ENCODE measurements at regions not wholly inside any gene's neighbourhood (a gene's known extent, or its start where the extent isn't known, plus 50 kb on each side); places are given as distances from the start of the nearest gene placed in this dataset.

DNA sequence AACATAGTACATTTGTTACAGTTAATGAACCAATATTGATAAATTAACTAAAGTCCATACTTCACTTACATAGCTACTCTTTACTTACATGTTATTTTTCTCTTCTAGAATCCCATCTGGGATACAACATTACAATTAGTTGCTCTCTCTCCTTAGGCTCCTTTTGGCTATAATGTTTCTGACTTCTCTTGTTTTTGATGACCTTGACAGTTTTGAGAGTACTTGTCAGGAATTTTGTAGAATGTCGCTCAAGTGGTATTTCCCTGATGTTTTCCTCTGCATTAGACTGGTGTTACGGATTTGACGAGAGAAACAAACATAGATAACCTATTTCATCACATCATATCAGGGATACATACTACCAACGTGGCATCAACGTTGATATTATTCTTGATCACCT, 925.4 kb upstream of the TMPRSS15 start:
- ChIA-PET POLR2A (no interaction called here), CTCF (no interaction called here)
- no peak overlapping the region for H3K27ac Mint-ChIP-seq
- no peak overlapping the region for H3K4me3 Mint-ChIP-seq
- no peaks in the 10 kb centered on the region for H3K27me3 Mint-ChIP-seq
- H3K36me3 Mint-ChIP-seq (ENCODE audit: low read depth) = no peaks in the 10 kb centered on the region
- H3K9me3 Mint-ChIP-seq = peaks cover 24% of the 10 kb centered on the region
- DNase-seq = no peak
- H3K4me1 Mint-ChIP-seq = no peaks in the 10 kb centered on the region

- H3K9me3 Mint-ChIP-seq = no peaks in the 10 kb centered on the region
- no peak for DNase-seq
- H3K36me3 Mint-ChIP-seq (ENCODE audit: low read depth) = no peaks in the 10 kb centered on the region
- ChIA-PET CTCF (no interaction called here), POLR2A (no interaction called here)
- H3K27ac Mint-ChIP-seq = no peak overlapping the region
- H3K27me3 Mint-ChIP-seq = no peaks in the 10 kb centered on the region
- no peak overlapping the region for H3K4me3 Mint-ChIP-seq
- H3K4me1 Mint-ChIP-seq = no peaks in the 10 kb centered on the region
These were observed 936.7 kb upstream of the TMPRSS15 start for GRCh38 chr21:19340303-19340702.

- Mint-ChIP-seq H3K27ac (no peak overlapping the region), H3K4me1 (no peaks in the 10 kb centered on the region), H3K27me3 (no peaks in the 10 kb centered on the region), H3K9me3 (no peaks in the 10 kb centered on the region), H3K36me3 (ENCODE audit: low read depth) (no peaks in the 10 kb centered on the region), H3K4me3 (no peak overlapping the region)
- POLR2A ChIA-PET = no interaction called here
- CTCF ChIA-PET = no interaction called here
- no peak for DNase-seq
These were observed 937.4 kb upstream of the TMPRSS15 start for GRCh38 chr21:19340954-19341353.

DNA sequence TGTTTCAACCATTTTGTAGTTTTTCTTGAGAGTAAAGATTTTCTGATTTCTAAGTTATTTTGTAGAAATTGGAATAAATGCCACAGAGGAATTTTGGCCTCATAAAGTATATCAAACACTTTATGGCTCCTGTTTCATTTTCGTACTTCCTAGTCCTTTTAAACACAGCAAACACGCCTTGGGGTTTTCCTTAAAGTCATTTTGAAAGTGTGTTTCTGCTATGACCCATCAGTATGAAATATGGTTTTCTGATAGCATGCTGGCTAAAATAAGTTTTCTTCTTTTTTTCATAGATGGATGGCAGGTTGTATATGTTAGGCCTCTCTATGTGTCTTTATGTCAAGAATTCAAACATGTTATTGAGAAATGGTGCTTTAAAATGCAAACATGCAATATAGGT, 940.1 kb upstream of the TMPRSS15 start:
- H3K27ac Mint-ChIP-seq = no peak overlapping the region
- H3K9me3 Mint-ChIP-seq = peaks cover 2% of the 10 kb centered on the region
- CTCF ChIA-PET = no interaction called here
- no peaks in the 10 kb centered on the region for H3K27me3 Mint-ChIP-seq
- no peak for DNase-seq
- no peaks in the 10 kb centered on the region for H3K4me1 Mint-ChIP-seq
- no peaks in the 10 kb centered on the region for H3K36me3 Mint-ChIP-seq (ENCODE audit: low read depth)
- H3K4me3 Mint-ChIP-seq = no peak overlapping the region
- POLR2A ChIA-PET = no interaction called here

DNA sequence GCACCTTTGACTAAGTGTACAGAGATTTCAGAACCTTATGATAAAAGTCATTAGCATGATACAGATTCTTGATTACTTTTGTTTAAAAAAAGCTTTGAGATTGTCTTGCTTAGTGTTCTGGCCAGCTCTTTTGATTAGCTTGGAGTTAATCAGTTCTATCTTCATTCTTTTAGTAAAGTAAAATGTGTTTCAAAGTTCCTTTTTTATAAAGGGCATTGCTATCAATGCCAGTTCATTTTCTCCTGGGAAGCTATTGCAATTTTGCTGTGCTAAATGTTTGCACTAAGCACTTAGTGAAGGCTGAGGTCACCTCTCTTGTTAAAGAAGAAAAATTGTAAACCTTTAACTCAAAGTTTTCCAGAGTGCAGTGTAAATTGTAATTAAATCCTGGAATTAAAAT, 946.7 kb upstream of the TMPRSS15 start:
- Mint-ChIP-seq H3K9me3 (peaks cover 5% of the 10 kb centered on the region), H3K36me3 (ENCODE audit: low read depth) (no peaks in the 10 kb centered on the region), H3K27ac (no peak overlapping the region), H3K4me3 (no peak overlapping the region), H3K27me3 (no peaks in the 10 kb centered on the region), H3K4me1 (no peaks in the 10 kb centered on the region)
- DNase-seq = no peak
- ChIA-PET CTCF (no interaction called here), POLR2A (no interaction called here)

- CTCF ChIA-PET = no interaction called here
- H3K27me3 Mint-ChIP-seq = no peaks in the 10 kb centered on the region
- H3K27ac Mint-ChIP-seq = no peak overlapping the region
These were observed 949.7 kb upstream of the TMPRSS15 start for GRCh38 chr21:19353256-19353655.

DNA sequence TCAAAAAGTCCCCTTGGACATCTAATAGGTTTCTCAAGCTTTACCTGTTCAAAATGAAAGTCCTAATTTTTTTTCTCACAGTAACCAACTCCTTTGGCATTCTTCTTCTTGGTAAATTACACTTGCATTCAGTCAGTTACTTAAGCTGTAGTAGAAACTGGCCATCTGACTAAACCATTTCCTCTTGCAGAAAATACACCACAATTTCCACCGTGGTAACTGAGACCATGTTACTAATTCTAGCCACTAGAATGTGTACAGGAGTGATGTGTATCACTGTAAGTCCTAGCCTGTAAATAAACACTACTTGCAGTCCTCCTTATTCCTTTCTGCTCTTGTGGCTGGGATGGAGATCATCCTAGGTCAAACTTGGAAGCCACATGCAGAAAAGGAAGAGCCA, 965.4 kb upstream of the TMPRSS15 start:
- Mint-ChIP-seq H3K36me3 (ENCODE audit: low read depth) (no peaks in the 10 kb centered on the region), H3K4me1 (no peaks in the 10 kb centered on the region), H3K9me3 (peaks cover 8% of the 10 kb centered on the region), H3K27ac (no peak overlapping the region), H3K27me3 (no peaks in the 10 kb centered on the region), H3K4me3 (no peak overlapping the region)
- CTCF ChIA-PET = no interaction called here
- POLR2A ChIA-PET = no interaction called here
- no peak for DNase-seq

More at GRCh38 chr21:19353256-19353655, 949.7 kb upstream of the TMPRSS15 start:
- DNase-seq = no peak
- H3K4me3 Mint-ChIP-seq = no peak overlapping the region
- POLR2A ChIA-PET = no interaction called here
- peaks cover 5% of the 10 kb centered on the region for H3K9me3 Mint-ChIP-seq
- H3K36me3 Mint-ChIP-seq (ENCODE audit: low read depth) = no peaks in the 10 kb centered on the region
- H3K4me1 Mint-ChIP-seq = no peaks in the 10 kb centered on the region

GRCh38 chr21:19392390-19392789, 988.8 kb upstream of the TMPRSS15 start:
- no peaks in the 10 kb centered on the region for H3K36me3 Mint-ChIP-seq (ENCODE audit: low read depth)
- no peak overlapping the region for H3K27ac Mint-ChIP-seq
- H3K9me3 Mint-ChIP-seq = peaks cover 5% of the 10 kb centered on the region
- DNase-seq = no peak
- H3K4me1 Mint-ChIP-seq = no peaks in the 10 kb centered on the region
- H3K27me3 Mint-ChIP-seq = no peaks in the 10 kb centered on the region
- ChIA-PET POLR2A (no interaction called here), CTCF (no interaction called here)
- H3K4me3 Mint-ChIP-seq = no peak overlapping the region

DNA sequence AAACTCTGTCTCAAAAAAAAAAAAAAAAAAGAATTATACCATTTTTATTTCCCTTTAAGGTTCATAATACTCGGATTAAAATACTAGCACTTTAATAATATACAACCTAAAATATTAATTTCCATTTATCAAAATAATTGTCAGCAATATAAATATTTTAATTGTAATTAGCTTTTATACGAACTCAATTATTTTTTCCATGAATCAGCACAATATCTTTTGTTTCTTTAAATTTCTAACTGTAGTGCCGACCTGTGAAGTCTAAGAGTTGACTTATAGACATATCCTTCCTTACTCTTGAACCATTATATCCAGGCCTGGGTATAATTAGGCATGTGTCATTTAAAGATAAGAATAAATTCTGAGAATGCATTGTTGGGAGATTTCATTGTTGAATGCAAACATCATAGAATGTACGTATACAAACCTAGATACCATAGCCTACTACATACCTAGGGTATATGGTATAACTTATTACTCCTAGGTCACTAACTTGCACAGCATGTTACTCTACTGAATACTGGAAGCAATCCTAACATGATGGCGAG, 996.7 kb upstream of the TMPRSS15 start:
- DNase-seq = no peak
- H3K4me1 Mint-ChIP-seq = no peaks in the 10 kb centered on the region
- no peaks in the 10 kb centered on the region for H3K36me3 Mint-ChIP-seq (ENCODE audit: low read depth)
- H3K9me3 Mint-ChIP-seq = peaks cover 3% of the 10 kb centered on the region
- H3K27ac Mint-ChIP-seq = no peak overlapping the region
- ChIA-PET POLR2A (no interaction called here), CTCF (interaction anchor here (0.7 kb wide), 1 partner anchor 57 kb away, joined by 4 read pairs; no protein-coding TSS in a partner anchor)
- no peaks in the 10 kb centered on the region for H3K27me3 Mint-ChIP-seq
- no peak overlapping the region for H3K4me3 Mint-ChIP-seq

DNA sequence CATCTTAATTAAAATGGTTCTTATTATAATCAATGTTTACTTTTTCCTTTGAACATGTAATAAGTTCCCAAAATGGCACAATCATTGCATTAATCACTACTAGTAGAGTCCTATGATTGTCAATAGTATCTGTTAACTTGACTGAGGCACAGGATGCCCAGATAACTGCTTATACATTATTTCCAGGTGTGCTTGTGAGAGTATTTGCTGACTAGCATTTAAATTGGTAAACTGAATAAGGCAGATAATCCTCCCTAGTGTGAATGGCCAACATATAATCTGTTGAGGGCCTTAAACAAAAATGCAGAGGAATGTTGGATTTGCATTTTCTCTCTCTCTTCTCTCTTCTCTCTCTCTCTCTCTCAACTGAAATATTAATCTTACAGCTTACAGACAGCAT, 999.3 kb upstream of the TMPRSS15 start:
- CTCF ChIA-PET = no interaction called here
- POLR2A ChIA-PET = no interaction called here
- no peak for DNase-seq
- no peak overlapping the region for H3K27ac Mint-ChIP-seq
- no peaks in the 10 kb centered on the region for H3K4me1 Mint-ChIP-seq
- H3K27me3 Mint-ChIP-seq = no peaks in the 10 kb centered on the region
- H3K9me3 Mint-ChIP-seq = peaks cover 3% of the 10 kb centered on the region
- H3K4me3 Mint-ChIP-seq = no peak overlapping the region
- no peaks in the 10 kb centered on the region for H3K36me3 Mint-ChIP-seq (ENCODE audit: low read depth)

- H3K9me3 Mint-ChIP-seq = no peaks in the 10 kb centered on the region
- H3K27ac Mint-ChIP-seq = no peak overlapping the region
- ChIA-PET CTCF (no interaction called here), POLR2A (no interaction called here)
- no peaks in the 10 kb centered on the region for H3K27me3 Mint-ChIP-seq
- no peaks in the 10 kb centered on the region for H3K36me3 Mint-ChIP-seq (ENCODE audit: low read depth)
- H3K4me3 Mint-ChIP-seq = no peak overlapping the region
- no peak for DNase-seq
- no peaks in the 10 kb centered on the region for H3K4me1 Mint-ChIP-seq
These were observed 1001.7 kb upstream of the TMPRSS15 start for GRCh38 chr21:19405326-19405725.

GRCh38 chr21:19420565-19420964, 1017.0 kb upstream of the TMPRSS15 start:
- DNase-seq = no peak
- ChIA-PET POLR2A (no interaction called here), CTCF (no interaction called here)
- Mint-ChIP-seq H3K4me1 (no peaks in the 10 kb centered on the region), H3K4me3 (no peak overlapping the region), H3K27ac (no peak overlapping the region), H3K36me3 (ENCODE audit: low read depth) (no peaks in the 10 kb centered on the region), H3K27me3 (no peaks in the 10 kb centered on the region), H3K9me3 (peaks cover 20% of the 10 kb centered on the region)

DNA sequence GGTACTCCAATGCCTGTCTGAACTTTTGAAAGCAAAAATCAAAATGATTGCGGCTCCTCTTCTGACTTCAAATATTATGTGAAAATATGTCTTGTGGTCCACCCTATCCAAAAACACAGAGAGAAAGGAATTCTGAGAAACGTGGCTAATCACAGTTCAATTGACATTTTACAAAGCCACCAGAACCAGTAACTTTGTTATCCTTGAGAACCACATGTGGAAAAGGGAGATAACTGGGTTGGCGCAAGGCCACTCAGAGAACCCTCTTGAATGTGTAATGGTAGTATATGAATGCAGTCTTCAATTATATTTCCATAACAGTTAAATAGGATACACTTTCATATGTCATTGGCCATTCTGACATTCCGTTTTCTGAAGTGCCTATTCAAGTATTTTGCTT, 1030.0 kb upstream of the TMPRSS15 start:
- POLR2A ChIA-PET = no interaction called here
- CTCF ChIA-PET = no interaction called here
- Mint-ChIP-seq H3K27me3 (no peaks in the 10 kb centered on the region), H3K4me3 (no peak overlapping the region), H3K9me3 (peaks cover 12% of the 10 kb centered on the region), H3K27ac (no peak overlapping the region), H3K36me3 (ENCODE audit: low read depth) (no peaks in the 10 kb centered on the region), H3K4me1 (no peaks in the 10 kb centered on the region)
- DNase-seq = no peak

- no peaks in the 10 kb centered on the region for H3K4me1 Mint-ChIP-seq
- H3K36me3 Mint-ChIP-seq (ENCODE audit: low read depth) = no peaks in the 10 kb centered on the region
- H3K4me3 Mint-ChIP-seq = no peak overlapping the region
- DNase-seq = no peak
- ChIA-PET POLR2A (no interaction called here), CTCF (no interaction called here)
- no peak overlapping the region for H3K27ac Mint-ChIP-seq
- no peaks in the 10 kb centered on the region for H3K27me3 Mint-ChIP-seq
- H3K9me3 Mint-ChIP-seq = peaks cover 5% of the 10 kb centered on the region
These were observed 1037.4 kb upstream of the TMPRSS15 start for GRCh38 chr21:19440792-19441655.

Data from activated CD4-positive, alpha-beta memory T cell treated with anti-CD3 and anti-CD28 coated beads, Interleukin-2, amount 10 ng/mL, durations not matched to agents 7 days and 5 days (primary cell).